ENCODE measurements at regions not wholly inside any gene's neighbourhood (a gene's known extent, or its start where the extent isn't known, plus 50 kb on each side); places are given as distances from the start of the nearest gene placed in this dataset.
A peak's percentile ranks its signal among the peaks of the same experiment; 100 is the strongest.
"Not testable (repeated sequence)": the region's sequence is repeated elsewhere in the genome, so short reads cannot be mapped to it uniquely, and the experiment has no call there.

DNA sequence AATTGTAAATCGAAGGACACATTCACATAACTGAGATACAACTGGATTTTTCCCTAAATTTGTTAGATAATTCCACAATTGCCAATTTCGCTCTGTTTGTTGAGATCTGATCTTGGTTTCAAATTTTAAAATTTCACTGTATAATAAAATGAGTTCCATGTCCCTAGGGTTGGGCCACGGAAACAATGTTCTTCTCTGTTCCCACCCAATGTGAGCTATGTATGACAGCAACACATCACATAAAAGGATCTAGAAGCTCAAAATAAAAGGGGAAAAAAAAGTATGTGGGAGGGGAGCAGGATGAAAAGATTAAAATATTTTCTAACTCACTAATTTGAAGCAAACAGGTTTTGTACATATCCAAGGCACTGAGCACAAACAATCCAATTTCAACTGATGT is 287.8 kb upstream of the MKLN1 start:
- H3K4me3 ChIP-seq (ENCODE audit: low read length): no peak overlapping the region
- TF ChIP-seq, protein P1, sequence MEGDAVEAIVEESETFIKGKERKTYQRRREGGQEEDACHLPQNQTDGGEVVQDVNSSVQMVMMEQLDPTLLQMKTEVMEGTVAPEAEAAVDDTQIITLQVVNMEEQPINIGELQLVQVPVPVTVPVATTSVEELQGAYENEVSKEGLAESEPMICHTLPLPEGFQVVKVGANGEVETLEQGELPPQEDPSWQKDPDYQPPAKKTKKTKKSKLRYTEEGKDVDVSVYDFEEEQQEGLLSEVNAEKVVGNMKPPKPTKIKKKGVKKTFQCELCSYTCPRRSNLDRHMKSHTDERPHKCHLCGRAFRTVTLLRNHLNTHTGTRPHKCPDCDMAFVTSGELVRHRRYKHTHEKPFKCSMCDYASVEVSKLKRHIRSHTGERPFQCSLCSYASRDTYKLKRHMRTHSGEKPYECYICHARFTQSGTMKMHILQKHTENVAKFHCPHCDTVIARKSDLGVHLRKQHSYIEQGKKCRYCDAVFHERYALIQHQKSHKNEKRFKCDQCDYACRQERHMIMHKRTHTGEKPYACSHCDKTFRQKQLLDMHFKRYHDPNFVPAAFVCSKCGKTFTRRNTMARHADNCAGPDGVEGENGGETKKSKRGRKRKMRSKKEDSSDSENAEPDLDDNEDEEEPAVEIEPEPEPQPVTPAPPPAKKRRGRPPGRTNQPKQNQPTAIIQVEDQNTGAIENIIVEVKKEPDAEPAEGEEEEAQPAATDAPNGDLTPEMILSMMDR (conservative IDR thresholded peaks at IDR 0.05; ENCODE audit: low read depth, low read length): no peak
- DNase-seq (ENCODE audit: low read depth): no peak

DNA sequence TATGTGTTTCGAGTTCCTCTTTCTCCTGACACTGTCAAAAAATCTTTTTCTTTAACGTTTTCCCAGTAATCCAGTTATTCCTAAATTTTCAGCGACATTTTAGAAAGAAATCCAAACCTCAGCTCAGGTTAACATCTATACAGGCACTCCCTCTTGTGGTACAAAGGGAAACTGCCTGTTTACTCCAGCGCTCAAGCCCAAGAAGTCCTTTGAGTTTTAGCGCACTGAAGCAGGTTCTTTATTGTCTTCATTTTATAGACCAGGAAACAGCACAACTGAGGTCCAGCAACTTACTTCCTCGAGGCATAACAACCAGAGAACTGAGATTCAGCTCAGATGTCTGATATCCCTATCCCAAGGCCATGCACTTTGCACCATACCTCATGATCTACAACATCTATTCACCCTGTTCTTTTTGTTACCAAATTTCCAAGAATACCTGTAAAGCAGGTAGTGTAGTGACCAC is 287.2 kb upstream of the MKLN1 start:
- TF ChIP-seq, protein P1 (conservative IDR thresholded peaks at IDR 0.05; ENCODE audit: low read depth, low read length): peak; percentile 94
- no peak overlapping the region for H3K4me3 ChIP-seq (ENCODE audit: low read length)
- DNase-seq (ENCODE audit: low read depth): no peak

DNA sequence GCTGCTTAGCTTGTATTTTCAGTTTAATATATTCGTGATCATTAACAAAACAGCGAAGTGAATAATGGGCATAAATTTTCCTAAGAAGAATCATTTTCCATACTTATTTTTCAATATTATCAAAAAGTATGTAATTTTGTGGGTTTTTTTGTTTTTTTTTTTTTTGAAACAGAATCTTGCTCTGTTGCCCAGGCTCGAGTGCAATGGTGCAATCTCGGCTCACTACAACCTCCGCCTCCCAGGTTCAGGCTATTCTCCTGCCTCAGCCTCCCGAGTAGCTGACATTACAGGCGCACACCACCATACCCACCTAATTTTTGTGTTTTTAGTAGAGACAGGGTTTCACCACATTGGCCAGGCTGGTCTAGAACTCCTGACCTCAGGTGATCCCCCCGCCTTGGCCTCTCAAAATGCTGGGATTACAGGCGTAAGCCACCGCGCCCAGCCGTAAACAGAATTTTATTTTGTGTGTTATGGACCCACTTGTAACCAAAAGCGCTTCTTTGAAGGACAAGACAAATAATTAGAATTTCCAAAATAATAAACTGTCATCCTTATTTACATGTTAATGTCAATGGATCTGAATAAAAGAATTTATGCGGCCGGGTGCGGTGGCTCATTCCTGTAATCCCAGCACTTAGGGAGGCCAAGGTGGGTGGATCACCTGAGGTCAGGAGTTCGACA is 286.5 kb upstream of the MKLN1 start:
- DNase-seq (ENCODE audit: low read depth): not testable (repeated sequence)

DNA sequence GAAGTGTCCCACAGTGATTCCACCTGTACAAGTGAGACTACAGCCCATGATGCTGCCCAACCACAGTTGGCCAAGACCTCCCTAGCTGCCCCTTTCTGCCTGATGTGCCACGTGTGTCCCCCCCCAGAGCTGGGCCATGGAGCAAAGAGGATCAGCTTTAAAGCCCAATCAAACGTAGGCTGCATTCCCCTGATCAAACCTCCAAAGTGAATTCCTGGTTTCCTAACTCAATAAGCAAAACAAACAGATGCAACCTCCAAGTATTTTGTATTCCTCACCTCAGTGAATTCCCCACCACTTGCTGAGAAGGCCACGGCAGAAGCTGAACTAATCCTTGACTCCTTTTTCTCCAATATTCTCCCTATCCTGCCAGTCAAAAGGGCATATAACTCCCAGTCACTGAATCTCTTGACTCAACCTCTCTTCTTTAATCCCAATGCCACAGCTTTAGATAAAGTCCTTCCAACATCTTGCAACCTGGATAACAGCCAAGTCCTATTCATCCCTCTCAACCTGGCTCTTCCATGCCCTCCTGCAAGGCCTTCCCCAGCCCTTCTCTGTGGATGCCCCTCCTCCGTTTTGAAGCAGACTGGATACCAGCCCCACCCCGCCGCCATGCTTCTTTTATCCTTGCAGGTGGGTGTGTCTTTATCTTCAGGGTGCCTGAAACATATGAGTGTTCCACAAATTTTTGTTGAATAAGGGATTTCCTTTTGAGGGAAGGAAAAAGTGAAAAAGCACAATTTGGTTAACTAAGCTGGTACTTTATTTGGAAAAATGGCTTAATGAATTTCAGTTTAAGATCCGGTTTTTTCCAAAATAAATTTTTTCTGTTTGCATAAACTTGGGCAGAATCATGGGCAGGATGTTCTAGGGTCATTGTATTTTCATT is 285.2 kb upstream of the MKLN1 start:
- no peak overlapping the region for H3K4me3 ChIP-seq (ENCODE audit: low read length)
- TF ChIP-seq, protein P1 (conservative IDR thresholded peaks at IDR 0.05; ENCODE audit: low read depth, low read length): no peak
- no peak for DNase-seq (ENCODE audit: low read depth)

More for the DNA sequence above, 286.5 kb upstream of the MKLN1 start:
- H3K4me3 ChIP-seq (ENCODE audit: low read length): not testable (repeated sequence)

DNA sequence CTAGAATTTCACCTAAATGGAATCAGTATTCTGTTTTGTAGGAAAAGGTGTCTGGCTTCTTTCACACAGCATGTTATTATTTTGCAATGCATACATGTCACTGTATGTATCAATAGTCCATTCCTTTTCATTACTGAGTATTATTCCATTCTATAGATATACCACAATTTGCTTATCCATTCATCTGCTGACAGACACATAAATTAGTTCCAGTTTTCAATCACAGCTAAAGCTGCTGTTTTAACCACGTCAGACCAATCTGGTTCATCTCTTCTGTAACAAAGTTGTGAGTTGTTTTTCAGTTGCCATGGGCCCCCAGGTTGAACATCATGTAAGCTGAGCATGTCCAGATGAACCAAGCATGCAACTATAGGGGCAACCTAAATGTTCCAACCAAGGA is 282.1 kb upstream of the MKLN1 start:
- TF ChIP-seq, protein P1 (conservative IDR thresholded peaks at IDR 0.05; ENCODE audit: low read depth, low read length): no peak

DNA sequence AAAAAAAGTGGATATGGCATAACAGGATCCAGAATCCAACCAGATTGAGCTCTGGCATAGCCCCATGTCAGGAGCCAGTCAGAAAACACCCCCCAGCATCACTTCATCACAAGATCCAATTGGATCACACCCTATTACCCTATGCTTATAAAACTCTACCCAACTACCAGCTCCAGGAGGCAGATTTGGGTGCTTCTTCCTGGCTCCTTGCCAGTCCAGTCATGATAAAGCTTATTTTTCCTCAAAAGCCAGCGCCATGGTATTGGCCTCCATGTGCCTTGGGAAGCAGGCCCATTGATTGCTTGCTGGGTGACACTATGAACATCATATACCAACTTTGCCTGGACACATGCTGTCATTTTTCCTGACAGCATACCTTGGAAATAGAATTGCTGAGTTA is 281.4 kb upstream of the MKLN1 start:
- TF ChIP-seq, protein P1 (conservative IDR thresholded peaks at IDR 0.05; ENCODE audit: low read depth, low read length): no peak
- no peak overlapping the region for H3K4me3 ChIP-seq (ENCODE audit: low read length)
- no peak for DNase-seq (ENCODE audit: low read depth)

More for the DNA sequence above, 282.1 kb upstream of the MKLN1 start:
- H3K4me3 ChIP-seq (ENCODE audit: low read length): no peak overlapping the region
- DNase-seq (ENCODE audit: low read depth): no peak

DNA sequence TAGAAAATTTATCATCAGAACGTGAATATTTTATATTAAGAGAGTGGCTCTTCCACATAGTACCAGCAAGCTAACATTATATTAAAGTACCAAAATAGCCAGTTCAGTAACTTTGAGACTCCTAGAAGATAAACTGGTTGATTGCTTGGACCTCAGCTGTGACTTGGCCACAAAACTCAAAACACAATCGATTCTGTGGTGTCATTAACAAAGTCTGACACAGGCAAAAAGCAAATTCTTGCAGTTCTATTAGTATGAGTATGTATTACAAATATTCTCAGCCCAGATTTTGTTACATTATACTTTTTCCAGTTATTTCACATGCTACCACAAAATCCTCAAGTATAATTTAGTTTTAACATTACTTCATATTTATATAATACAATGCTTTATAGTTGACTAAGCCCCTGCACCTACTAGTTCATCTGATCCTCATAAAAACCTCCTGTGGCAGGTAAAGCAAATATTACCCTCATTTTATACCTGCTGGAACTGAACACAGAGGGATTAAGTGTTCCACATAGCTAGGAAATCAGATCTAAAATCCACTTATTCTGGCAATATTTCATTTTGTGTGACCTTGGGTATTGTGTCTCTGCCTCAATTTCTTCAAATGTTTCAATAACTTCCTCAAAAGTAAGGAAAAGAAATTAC is 279.9 kb upstream of the MKLN1 start:
- no peak overlapping the region for H3K4me3 ChIP-seq (ENCODE audit: low read length)
- TF ChIP-seq, protein P1 (conservative IDR thresholded peaks at IDR 0.05; ENCODE audit: low read depth, low read length): no peak
- no peak for DNase-seq (ENCODE audit: low read depth)
